ENCODE measurements at regions not wholly inside any gene's neighbourhood (a gene's known extent, or its start where the extent isn't known, plus 50 kb on each side); places are given as distances from the start of the nearest gene placed in this dataset.
"Not testable (repeated sequence)": the region's sequence is repeated elsewhere in the genome, so short reads cannot be mapped to it uniquely, and the experiment has no call there.

- no peak for DNase-seq
Observed at GRCh38 chr7:85866540-85866939, 679.7 kb upstream of the SEMA3D start.

DNA sequence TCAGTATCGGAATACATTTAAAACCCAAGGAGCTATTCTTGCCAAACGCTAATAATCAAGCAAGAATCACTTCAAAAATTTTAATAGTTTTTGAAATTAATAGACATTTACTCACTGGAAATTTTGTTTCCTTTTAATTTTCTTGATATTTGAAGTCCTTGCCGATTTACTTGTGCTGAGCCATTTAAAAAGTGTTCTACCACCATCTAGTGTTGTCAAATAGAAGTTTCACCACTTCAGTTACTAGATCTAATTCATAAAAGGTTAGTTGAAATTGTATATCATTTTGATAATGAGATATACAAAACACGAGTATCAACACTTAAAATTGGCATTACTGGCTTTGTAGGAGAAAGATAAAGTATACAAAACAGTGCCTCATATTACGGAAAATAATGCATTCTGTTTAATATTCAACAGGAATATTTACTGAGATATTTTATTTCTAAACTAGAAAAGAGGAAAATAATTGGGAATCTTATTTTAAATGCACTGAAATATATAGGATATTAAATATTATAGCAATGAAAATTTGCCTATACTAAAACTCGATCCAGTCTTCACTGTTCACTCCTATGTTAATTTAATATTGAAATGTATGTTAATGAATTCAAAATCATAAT, 664.8 kb upstream of the SEMA3D start:
- DNase-seq = no peak

GRCh38 chr7:85850381-85850780, 663.5 kb upstream of the SEMA3D start:
- DNase-seq = no peak

DNA sequence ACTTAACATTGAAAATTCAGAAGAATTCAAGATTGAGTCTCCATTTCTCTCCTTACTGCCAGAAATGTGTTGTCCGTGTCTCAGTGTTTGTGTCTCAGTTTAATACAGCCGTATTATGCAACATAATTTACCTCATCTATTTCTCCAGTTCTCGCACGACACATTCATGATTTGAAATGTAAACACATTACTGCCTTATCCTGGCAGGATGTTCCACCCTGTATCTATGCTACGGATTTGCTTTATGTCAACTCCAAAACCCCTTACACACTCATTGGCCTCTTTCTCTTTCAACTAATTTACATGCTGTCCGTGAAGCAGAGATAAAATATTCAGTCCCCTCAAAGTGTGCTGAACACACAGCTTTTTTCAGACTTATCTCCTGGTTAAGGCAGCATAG, 653.7 kb upstream of the SEMA3D start:
- DNase-seq = no peak

DNA sequence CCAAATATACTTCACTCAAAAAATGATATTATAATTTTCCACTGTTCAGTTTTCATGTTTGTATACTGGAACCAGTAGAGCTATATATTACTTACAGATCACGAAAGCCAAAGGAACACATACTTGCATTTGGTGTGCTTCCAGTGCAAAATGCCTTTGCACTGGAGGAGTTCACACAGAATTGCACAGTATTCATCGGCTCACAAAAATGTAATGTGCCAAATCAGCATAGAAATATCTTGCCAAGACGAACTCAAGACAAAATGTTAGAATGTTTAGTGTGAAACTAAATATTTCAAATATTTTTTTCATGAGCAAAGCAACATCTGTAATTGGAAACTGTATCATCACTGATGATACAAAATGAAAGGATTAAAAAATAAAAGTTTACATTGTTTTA, 646.2 kb upstream of the SEMA3D start:
- no peak for DNase-seq

- no peak for DNase-seq
Observed at GRCh38 chr7:85830982-85831381, 644.1 kb upstream of the SEMA3D start.

DNA sequence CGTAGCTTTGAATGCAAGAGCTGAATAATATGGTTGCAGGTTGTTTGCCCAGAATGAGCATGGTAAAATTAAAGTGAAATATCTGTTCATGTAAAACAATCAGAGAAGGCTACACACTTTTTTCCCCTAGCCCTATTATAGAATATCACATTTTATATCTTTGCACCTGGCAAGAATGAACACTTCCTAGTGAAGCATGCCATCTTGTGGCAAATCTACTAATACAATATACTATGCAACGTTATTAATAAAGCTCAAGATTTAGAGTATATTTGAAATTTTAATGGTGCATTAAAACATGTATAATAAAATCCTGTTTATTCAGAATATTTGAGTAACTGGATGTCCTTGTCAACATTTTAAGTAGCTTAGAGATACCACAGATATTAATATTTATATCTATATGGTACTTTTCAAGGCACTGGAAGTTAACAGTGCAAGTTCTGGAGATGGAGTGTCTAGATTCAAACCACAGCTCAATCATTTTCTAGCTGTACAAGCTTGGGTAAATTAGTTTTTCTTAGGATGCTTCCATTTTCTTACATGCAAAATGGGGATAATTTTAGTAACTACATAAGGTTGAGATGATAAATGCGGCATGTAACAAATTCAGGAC, 643.1 kb upstream of the SEMA3D start:
- DNase-seq = no peak

DNA sequence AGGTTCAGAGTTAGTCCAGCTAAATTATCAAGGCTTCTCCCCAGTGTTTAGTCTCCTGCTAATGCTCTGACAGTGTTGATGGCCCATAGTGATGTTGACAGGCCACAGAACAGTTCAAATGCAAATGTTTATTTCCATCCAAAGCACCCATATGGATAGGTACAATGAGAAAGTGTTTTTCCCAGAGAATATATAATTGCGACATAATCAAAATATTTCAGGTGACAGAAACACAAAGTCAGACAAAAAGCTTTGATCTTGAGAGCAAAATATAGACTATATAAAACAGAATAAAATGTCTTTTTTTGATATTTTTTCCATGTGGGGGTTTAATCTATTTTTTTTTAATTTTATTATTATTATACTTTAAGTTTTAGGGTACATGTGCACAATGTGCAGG, 642.3 kb upstream of the SEMA3D start:
- DNase-seq = no peak

DNA sequence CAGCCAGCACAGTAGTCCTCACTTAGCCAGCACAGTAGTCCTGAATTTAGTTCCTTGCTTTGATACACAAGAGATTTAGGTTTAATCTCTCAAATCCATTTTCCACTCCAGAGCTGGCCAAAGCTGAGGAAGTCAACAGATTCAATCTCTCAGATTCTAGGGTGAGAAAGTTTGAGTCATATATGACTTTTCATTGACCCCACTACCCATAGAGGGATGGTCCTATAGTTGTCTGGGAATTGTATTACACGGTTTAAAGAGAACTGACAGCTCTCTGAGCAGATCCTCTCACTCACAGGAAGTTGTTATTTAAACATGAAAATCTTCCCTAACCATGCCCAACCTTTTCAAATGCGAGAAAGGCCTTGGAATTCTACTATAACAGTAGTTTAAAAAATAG, 641.8 kb upstream of the SEMA3D start:
- no peak for DNase-seq

- DNase-seq = no peak
Observed at GRCh38 chr7:85823396-85824080, 636.7 kb upstream of the SEMA3D start.

GRCh38 chr7:85821926-85822325, 635.1 kb upstream of the SEMA3D start:
- no peak for DNase-seq

DNA sequence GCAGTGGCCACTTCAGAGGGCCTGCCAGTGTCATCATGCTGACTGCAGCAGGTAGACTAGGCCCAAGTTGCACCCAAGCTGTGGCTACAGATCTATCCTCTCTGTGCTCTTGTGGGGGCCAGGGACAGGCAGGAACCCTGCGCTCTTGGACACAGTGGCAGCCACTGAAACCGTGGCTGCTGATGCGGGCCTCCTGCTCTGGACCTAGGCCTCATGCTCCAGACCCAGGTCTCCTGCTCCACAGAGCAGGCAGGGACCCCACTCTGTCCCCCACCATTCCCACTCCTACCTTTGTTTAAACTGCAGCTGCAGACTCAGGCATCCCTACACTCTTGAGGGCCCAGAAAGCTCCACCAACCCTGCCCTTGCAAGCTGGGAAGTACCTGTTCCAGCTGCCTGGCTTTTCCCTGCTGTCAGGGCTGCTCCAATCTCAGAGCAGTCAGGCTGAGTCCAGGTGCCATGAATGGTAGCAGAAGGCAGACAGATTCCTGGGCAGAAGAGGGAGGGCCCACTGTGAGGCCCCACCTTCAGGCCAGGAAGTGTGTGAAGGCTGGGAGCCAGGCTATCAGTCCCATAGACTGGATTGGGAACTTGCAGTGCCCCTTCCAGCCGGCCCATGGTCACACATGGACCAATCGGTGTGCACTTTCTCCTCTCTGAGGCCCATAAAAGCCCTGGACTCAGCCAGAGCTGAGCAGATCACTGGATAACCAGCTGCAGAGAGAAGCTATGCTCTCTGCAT, 634.0 kb upstream of the SEMA3D start:
- no peak for DNase-seq

GRCh38 chr7:85815526-85815925, 628.7 kb upstream of the SEMA3D start:
- no peak for DNase-seq

DNA sequence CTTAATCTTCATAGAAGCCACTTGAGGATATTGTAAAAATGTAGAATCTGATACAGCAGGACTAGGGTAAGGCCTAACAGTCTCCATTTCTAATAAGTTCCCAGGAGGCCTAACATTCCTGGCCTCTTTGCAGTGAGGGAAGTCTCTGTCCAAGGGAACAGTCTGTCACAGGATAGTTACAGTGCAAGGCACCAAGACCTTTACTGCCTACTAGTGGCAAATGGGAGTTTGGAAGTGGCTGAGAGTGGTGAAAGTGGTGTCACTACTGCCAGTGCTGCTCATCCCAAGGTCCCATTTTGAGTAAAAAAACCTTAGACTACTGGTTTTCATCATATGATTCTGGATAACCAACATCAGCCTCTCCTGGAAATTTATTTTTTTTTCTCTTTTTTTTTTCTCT, 619.5 kb upstream of the SEMA3D start:
- DNase-seq = no peak

- DNase-seq = no peak
Observed at GRCh38 chr7:85805656-85806055, 618.8 kb upstream of the SEMA3D start.

- DNase-seq = no peak
Observed at GRCh38 chr7:85805249-85805648, 618.4 kb upstream of the SEMA3D start.

GRCh38 chr7:85802211-85802610, 615.4 kb upstream of the SEMA3D start:
- no peak for DNase-seq

GRCh38 chr7:85796956-85797355, 610.1 kb upstream of the SEMA3D start:
- no peak for DNase-seq

DNA sequence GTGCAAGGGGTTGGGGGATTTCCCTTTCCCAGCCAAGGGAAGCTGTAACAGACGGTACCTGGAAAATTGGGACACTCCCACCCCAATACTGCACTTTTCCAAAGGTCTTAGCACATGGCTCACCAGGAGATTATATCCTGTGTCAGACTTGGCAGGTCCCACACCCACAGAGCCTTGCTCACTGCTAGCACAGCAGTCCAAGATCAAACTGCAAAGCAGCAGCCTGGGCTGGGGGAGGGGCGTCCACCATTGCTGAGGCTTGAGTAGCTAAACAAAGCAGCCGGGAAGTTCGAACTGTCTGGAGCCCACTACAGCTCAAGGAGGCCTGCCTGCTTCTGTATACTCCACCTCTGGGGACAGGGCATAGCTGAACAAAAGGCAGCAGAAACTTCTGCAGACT, 604.2 kb upstream of the SEMA3D start:
- not testable (repeated sequence) for DNase-seq

- DNase-seq = no peak
Observed at GRCh38 chr7:85781606-85782005, 594.8 kb upstream of the SEMA3D start.

DNA sequence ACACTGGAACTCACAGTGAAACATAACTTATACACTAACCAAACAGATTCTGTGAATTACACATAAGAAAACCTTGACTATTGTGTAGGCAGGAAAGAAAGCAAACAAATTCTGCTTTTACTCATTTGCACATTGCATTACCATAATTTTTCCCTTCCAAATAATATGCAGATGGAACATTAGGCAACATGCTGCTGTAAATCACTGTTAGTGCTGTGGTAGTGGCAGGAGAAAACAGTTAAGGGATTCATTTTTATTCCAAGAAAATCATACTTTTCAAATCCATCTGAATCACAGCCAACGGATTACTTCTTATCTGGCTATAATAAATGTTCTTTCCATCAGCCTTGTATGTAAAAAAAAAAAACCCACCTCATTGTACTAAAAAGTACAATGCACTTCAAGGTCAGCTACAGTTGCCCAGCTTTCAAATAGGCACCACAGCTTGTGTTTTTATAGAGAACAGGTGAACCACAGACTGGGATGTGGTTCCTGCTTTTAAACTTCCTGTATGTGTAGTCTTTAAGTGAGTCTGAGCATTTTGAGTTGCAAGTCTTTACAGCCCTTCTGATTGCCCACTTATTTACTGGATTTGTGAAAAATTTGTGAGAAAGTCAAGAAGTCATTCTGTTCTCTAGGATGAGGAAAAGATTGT, 590.0 kb upstream of the SEMA3D start:
- DNase-seq = no peak

GRCh38 chr7:85775431-85775830, 588.6 kb upstream of the SEMA3D start:
- DNase-seq = no peak

- DNase-seq = no peak
Observed at GRCh38 chr7:85774986-85775385, 588.1 kb upstream of the SEMA3D start.
